NCI-H526 (cell line): ENCODE measurements at regions not wholly inside any gene's neighbourhood (a gene's known extent, or its start where the extent isn't known, plus 50 kb on each side); places are given as distances from the start of the nearest gene placed in this dataset.

Experiments
- DNase-seq, 2 experiments: peaks; one replicate each; lab custom pipeline; 2025; lab: John Stamatoyannopoulos, UW

DNA sequence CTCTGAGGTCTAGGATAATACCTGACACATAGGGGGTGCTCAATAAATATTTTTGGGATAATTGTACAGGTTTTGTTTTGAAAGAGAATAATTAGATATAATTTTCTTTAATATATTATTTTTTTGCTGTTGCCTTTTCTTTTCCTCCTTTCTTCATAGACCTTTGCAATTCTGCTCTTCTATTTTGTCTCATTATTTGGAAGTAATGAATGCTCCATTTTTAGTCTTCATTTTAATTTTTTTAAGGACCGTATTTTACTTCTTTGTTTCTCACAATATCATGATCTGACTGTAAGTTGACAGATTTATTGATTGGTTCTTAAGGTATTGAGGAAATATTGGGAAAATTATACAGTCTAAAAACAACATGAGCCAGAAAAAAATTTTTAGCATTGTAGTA lies 150.5 kb upstream of the TMC3 start:
- DNase-seq, result no peak

GRCh38 chr15:81523867-81524266 lies 149.9 kb upstream of the TMC3 start:
- no peak for DNase-seq

GRCh38 chr15:81520480-81520879 lies 146.5 kb upstream of the TMC3 start:
- no peak for DNase-seq

DNA sequence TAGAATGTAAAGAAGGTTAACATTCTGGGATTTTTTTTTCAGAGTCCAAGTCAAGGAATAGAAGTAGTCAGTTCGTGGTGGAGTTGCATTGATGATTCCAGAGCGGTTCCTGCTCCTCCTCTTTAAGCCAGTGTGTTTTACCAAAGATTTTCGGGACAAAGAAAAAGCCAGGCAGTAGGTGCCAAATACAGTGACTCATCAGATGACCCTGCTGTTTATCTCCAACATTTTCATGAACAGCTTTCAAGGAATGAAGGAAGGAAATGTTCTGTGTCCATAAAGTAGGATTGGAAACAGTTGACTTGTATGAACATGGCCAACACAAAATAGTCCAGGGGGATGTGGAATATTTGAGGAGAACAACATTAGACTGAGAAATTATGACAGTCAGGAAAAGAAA lies 142.4 kb upstream of the TMC3 start:
- DNase-seq, result no peak

GRCh38 chr15:81516012-81516411 lies 142.0 kb upstream of the TMC3 start:
- no peak for DNase-seq

- DNase-seq, result no peak
These were observed 140.7 kb upstream of the TMC3 start for GRCh38 chr15:81514725-81515124.

DNA sequence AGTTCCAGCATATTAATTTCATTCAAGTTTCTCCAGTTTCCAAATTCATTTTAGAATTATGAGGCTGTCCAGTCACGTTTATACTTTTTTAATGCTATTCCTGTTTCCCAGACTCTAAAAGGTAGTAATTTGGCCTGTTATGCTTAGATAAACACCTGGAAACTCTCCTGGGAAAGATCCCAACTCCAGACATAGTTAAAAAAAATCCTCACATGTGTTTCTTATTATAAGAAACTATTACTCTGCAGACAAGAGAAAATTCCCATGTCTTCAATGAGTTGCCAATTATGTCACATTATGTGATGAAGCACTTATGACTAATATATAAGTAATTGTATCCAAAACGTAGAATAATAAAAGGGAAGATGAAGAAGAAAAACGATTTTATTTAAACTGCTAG lies 137.1 kb upstream of the TMC3 start:
- no peak for DNase-seq

- DNase-seq, result no peak
These were observed 133.8 kb upstream of the TMC3 start for GRCh38 chr15:81507831-81508230.

DNA sequence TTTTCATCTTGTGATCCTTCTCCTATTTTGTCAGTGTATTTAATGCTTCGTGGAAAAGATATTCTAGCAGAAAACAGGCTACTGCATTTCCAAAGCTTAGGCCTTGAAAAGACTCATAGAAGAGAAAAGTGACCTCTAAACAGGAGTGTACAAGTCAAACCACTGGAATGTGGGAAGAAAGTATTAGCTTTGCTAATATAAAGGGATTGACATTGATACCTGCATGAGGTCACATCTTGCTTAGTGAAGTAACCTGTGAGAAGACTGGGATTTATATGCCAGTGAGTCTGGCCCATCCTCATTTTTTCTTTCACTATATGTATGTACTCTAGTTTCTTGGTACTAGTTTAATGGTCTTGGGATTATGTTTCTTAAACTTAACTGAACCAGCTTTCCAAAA lies 132.9 kb upstream of the TMC3 start:
- DNase-seq, result no peak

GRCh38 chr15:81506071-81506470 lies 132.1 kb upstream of the TMC3 start:
- DNase-seq, result no peak

DNA sequence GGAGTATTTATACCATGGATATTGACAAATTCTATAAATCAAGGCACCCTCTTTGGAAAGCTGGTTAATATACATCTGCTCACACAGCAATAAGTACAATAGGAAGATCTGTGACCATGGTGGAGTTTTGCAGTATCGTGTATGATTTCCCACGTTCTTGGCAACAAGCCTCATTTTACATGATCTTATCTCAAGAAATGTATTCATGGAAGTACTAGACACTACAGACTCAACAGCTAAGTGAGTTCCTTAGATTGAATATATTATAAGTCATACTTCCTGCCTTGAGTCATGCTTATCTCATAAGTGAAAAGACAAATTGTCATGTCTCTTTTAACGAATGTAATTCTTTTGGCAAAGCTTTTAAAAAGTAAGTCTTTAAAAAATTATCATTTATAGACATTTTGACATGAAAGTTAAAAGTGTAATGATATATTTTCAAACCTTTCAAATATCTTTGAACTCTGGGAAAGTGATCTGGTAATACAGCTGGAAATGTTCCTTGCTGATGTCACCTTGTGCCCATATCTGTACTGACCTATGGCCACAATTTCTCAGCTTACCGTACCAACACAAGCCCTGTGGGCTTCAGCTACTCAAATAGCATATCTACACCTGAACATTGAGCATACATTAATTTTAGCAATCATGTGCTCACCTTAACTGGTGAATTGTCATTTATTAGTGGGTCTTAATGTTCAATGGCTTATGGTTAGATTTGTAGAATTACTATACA lies 130.3 kb upstream of the TMC3 start:
- no peak for DNase-seq

- DNase-seq, result no peak
These were observed 128.4 kb upstream of the TMC3 start for GRCh38 chr15:81502439-81502838.

DNA sequence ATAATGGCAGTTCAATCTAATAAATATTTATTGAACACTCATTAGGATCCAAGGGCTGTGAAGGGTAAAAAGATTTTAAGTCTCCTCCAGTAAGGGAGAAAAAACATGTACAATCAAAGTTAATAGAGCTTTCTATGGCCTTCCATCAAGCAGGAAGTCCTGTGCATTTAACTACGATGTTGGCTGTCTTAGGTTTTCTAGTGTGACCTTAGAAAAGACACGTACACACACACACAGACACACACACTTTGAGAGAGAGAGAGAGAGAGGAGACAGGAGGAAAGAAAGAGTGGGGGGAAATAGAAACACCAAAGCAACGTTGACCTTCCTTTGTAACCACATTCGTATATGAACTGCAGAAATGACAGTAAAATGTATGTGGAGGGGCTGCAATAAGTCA lies 126.1 kb upstream of the TMC3 start:
- no peak for DNase-seq

- no peak for DNase-seq
These were observed 124.3 kb upstream of the TMC3 start for GRCh38 chr15:81498294-81498693.

GRCh38 chr15:81497238-81497637 lies 123.2 kb upstream of the TMC3 start:
- no peak for DNase-seq

DNA sequence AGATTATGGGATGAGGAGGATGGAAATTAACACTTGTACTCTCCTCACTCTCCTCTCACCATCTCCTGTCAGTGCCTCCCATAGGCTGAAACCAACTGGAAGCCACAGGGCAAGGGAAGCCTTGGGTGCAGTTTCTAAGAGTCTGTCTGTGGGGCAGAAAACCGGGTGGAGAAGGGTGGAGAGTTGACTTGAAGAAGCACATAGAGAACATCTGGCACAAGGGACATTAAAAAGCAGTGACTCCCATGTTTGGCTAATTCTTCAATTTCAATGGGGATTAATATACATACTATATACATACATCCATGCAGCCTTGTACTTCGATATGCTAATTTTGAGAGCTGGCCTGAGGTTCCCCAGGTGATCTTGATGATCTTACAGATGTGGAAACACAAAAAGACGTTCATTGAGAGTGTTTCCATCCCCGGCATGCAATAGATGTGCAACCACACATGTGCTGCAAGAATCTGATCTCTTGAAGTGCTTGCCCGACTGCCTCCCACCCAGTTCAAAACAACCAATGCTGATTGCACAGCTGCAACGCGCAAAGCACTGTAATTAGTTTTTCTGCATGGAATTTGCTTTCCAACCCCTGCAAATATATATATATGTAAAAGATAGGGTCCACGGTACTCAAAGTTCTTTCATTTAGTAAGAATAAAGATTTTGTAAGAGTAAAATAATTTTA lies 121.9 kb upstream of the TMC3 start:
- DNase-seq, result no peak

DNA sequence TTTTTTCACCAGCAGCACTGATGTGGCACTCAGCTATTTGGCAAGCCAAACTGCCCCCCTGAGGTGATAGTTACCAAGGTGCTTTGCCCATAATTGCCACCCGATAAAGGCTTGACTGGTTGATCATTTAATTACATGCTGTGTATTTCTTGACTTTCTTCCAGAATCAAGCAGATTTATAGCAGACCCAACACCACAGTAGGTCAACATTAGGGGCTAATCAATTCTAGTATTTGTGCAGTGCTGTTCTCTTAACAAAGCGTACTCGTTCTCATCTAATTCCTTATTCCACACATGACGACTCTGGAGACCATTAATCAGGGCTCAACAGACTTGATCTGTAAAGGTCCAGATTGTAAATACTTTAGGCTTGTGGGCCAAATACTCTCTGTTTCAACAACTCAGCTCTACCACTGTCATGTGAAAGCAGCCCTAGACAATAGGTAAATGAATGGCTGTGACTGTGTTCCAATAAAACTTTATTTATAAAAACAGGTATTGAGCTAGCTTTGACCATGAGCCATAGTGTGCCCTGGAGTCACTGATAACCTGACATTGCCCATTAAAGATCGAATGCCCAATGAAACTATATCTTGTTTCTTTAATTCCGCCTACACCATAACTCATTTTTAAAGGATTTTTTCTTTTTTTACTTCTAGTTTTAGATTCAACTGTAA lies 119.1 kb upstream of the TMC3 start:
- no peak for DNase-seq

DNA sequence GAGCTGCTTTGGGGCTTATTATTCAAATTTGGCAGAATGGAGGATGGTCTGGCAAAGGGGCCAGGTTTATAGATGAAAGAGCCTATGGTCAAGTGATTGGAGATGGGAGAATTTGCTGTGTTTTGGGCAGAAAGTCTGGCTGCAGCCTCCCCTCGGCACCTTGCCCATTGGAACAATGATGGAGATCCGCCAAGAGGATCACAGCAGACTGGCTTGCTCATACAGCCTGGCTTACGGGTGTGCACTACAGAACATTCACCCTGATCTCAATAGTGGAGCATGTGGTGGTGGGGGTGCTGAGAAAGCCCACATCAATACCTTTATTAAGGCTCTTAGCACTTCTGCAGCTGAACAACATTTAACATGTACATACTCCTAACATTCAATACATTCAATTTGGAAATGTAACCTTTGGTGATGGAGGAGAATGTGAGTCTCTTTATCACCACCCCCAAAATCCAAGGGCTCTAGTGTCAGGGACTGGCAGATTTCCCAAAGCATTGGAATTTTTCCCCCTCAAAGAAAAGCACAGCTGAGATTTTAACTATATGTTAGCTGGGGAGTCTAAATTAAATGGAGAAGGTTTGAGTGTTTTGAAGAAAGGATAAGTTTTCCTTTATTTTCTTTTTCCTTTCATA lies 118.4 kb upstream of the TMC3 start:
- DNase-seq, result no peak

- no peak for DNase-seq
These were observed 117.5 kb upstream of the TMC3 start for GRCh38 chr15:81491414-81492096.

GRCh38 chr15:81485806-81486205 lies 111.8 kb upstream of the TMC3 start:
- DNase-seq, result no peak

DNA sequence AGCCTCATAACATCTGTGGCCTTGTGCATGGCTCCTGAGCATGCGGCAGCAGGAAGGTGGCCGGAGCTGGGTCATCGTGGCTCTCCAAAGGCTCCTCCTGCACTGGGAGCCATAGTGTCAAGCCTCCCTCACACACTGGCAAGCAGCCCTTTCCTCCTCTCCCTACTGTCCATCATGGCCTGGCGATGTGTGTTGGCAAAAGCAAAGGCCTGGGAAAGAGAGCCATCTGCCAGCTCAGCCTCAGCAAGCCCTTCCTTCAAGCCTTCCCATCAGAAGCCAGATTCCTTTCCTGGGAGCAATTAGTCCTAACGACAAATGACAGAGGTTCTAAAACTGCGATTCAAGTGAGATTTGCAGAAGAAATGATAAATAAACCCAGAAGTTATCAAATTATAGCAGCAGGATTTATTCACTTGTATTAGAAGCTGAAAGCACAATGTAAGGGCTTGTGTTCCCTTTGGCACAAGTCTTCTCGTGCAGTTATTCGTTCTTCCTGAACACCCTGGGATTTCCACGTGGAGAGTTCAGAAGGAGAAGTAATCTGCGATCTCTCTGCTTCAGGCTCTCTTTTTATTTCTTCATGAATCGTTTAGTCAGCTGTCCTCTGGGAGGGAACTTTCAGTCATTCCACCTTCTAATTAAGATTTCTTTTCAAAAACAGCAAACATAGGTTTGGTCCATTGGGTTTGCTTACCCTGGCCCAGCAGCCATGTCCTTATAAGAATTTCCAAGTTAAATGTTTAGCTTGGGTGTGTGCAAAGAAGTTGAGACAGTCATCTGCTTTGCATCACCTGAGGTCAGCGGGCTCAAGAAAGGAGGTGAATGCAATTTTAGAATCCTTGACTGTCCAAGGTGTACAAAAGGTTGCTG lies 110.3 kb upstream of the TMC3 start:
- DNase-seq, result no peak
